Colonic mucosa (tissue), 4 donors: ENCODE measurements at regions not wholly inside any gene's neighbourhood (a gene's known extent, or its start where the extent isn't known, plus 50 kb on each side); places are given as distances from the start of the nearest gene placed in this dataset.

Experiments used
- DNase-seq: peaks from one replicate; pipeline ENCODE4 v3.0.0-alpha.2; 2020
- H3K27ac ChIP-seq: fragments of 200-600 bp; one replicate; pipeline ENCODE4 v1.8.0; 2021
- H3K27me3 ChIP-seq: fragments of 200-600 bp; one replicate; pipeline ENCODE4 v1.8.0; 2021
- H3K36me3 ChIP-seq: fragments of 200-600 bp; one replicate; pipeline ENCODE4 v1.8.0; 2021
- H3K4me1 ChIP-seq: fragments of 200-600 bp; one replicate; pipeline ENCODE4 v1.8.0; 2021; ENCODE audit warnings: mild to moderate bottlenecking
- H3K4me3 ChIP-seq: fragments of 200-600 bp; one replicate; pipeline ENCODE4 v1.8.0; 2021
- H3K9ac ChIP-seq, 2 donors: one replicate each; pipeline ENCODE4 v1.7.0; 2013; ENCODE audit warnings: control low read depth in 2 of 2, low read depth in 2 of 2, low read length in 2 of 2
- H3K9me3 ChIP-seq: fragments of 200-600 bp; one replicate; pipeline ENCODE4 v1.8.0; 2021
- CTCF ChIP-seq: fragments of 200-600 bp; IDR thresholded peaks from one replicate; pipeline ENCODE4 v1.8.0; 2022; ENCODE audit warnings: antibody characterized with exemption, mild to moderate bottlenecking
- intact Hi-C: fragments of 100-400 bp; cut with DNase I; formaldehyde crosslinking; loops from one replicate; pipeline ENCODE4 v1.14.1; 2022
- donor health status: healthy.
- donor health status: DM: no; HTN: no; CAD: no.
- donor health status: DM: no; HTN: no; CAD: no.

GRCh38 chr7:155195939-155196523, 101.6 kb upstream of the INSIG1 start:
- H3K27me3 ChIP-seq = no peaks in the 10 kb centered on the region
- no peak for DNase-seq
- TF ChIP-seq CTCF = no peak
- H3K4me1 ChIP-seq = no peaks in the 10 kb centered on the region
- H3K36me3 ChIP-seq = no peaks in the 10 kb centered on the region
- intact Hi-C loops = no loop called here
- no peaks in the 10 kb centered on the region for H3K9me3 ChIP-seq
- H3K27ac ChIP-seq = no peak overlapping the region
- no peak overlapping the region for H3K9ac ChIP-seq
- H3K4me3 ChIP-seq = no peak overlapping the region

GRCh38 chr7:155198196-155198892, 99.3 kb upstream of the INSIG1 start:
- H3K9me3 ChIP-seq = no peaks in the 10 kb centered on the region
- no peak overlapping the region for H3K9ac ChIP-seq
- H3K36me3 ChIP-seq = no peaks in the 10 kb centered on the region
- H3K27me3 ChIP-seq = no peaks in the 10 kb centered on the region
- intact Hi-C loops = no loop called here
- no peak for TF ChIP-seq CTCF
- no peak overlapping the region for H3K27ac ChIP-seq
- no peaks in the 10 kb centered on the region for H3K4me1 ChIP-seq
- DNase-seq = no peak
- H3K4me3 ChIP-seq = no peak overlapping the region

GRCh38 chr7:155198901-155199845, 98.5 kb upstream of the INSIG1 start:
- no peaks in the 10 kb centered on the region for H3K4me1 ChIP-seq
- no peaks in the 10 kb centered on the region for H3K9me3 ChIP-seq
- intact Hi-C loops = no loop called here

GRCh38 chr7:155201325-155202087, 96.2 kb upstream of the INSIG1 start:
- Histone ChIP-seq H3K9ac (no peak overlapping the region), H3K36me3 (no peaks in the 10 kb centered on the region), H3K4me1 (no peaks in the 10 kb centered on the region), H3K9me3 (no peaks in the 10 kb centered on the region), H3K27me3 (no peaks in the 10 kb centered on the region), H3K4me3 (no peak overlapping the region), H3K27ac (no peak overlapping the region)
- no peak for TF ChIP-seq CTCF
- intact Hi-C loops = no loop called here
- no peak for DNase-seq

More at GRCh38 chr7:155198901-155199845, 98.5 kb upstream of the INSIG1 start:
- TF ChIP-seq CTCF = no peak
- Histone ChIP-seq H3K27me3 (no peaks in the 10 kb centered on the region), H3K4me3 (no peak overlapping the region), H3K27ac (no peak overlapping the region), H3K9ac (no peak overlapping the region), H3K36me3 (no peaks in the 10 kb centered on the region)
- no peak for DNase-seq
